HepG2 (cell line): ENCODE measurements at regions not wholly inside any gene's neighbourhood (a gene's known extent, or its start where the extent isn't known, plus 50 kb on each side); places are given as distances from the start of the nearest gene placed in this dataset.

ENCODE experiments used
- ARNT2 ChIP-seq: sonication (generic); formaldehyde crosslinking; IDR thresholded peaks from 2 replicates; pipeline ENCODE4 v1.8.0; 2022; ENCODE audit warnings: mild to moderate bottlenecking, low read depth, missing genetic modification reagents, moderate library complexity
- CTCF ChIP-seq: sonication (generic); formaldehyde crosslinking; IDR thresholded peaks from 2 replicates; pipeline ENCODE4 v1.5.0; 2020; ENCODE audit warnings: mild to moderate bottlenecking, missing genetic modification reagents, moderate library complexity
- POLR2A ChIP-seq, 2 experiments: IDR thresholded peaks; 2 replicates each; pipeline ENCODE4 v1.6.1; 2011; ENCODE audit warnings: low read depth in 2 of 2, low read length in 2 of 2, mild to moderate bottlenecking in 1 of 2, moderate library complexity in 1 of 2; ENCODE audit not compliant: insufficient read depth in 1 of 2
- ZEB1 ChIP-seq: IDR thresholded peaks from 2 replicates; pipeline ENCODE4 v1.6.1; 2012; ENCODE audit warnings: mild to moderate bottlenecking, low read depth, inconsistent platforms; ENCODE audit not compliant: insufficient replicate concordance
- TF ChIP-seq, protein P1 (sequence below): sonication (generic); formaldehyde crosslinking; conservative IDR thresholded peaks from 2 replicates; pipeline ENCODE4 v1.4.0; 2020; ENCODE audit warnings: missing genetic modification reagents
- TF ChIP-seq, protein P2 (sequence below): sonication (generic); formaldehyde crosslinking; IDR thresholded peaks from 2 replicates; pipeline ENCODE4 v1.8.0; 2022; ENCODE audit warnings: mild to moderate bottlenecking, missing genetic modification reagents; ENCODE audit not compliant: insufficient replicate concordance

DNA sequence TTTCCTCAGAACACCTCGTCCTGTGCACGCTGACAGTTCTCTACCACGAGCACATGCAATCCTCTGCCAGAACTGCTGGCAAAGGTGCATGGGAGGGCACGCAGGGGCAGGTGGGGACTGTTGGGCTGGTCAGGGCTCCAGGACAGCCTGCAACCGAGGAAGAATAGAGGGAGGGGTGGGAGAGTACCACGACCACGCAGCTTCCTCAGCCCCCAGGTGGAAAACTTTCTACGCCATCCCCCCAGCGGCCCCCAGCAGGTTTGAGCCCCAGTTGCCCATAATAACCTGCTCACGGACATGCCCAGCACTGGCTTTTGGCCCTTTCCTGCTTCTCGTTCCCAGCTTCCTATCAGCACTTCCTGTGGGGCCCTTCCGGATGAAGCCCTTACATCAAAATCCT is 199.3 kb downstream of the C16orf95 start:
- no peak for TF ChIP-seq ARNT2 (CRISPR knock-in tag)
- TF ChIP-seq ZEB1: no peak
- TF ChIP-seq, protein P1, sequence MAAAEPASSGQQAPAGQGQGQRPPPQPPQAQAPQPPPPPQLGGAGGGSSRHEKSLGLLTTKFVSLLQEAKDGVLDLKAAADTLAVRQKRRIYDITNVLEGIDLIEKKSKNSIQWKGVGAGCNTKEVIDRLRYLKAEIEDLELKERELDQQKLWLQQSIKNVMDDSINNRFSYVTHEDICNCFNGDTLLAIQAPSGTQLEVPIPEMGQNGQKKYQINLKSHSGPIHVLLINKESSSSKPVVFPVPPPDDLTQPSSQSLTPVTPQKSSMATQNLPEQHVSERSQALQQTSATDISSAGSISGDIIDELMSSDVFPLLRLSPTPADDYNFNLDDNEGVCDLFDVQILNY (CRISPR knock-in tag): no peak
- TF ChIP-seq POLR2A (IDR thresholded peaks at IDR 0.05; ENCODE audit: insufficient read depth in 1 of 2, low read depth in 2 of 2, low read length in 2 of 2): no peak
- TF ChIP-seq CTCF (CRISPR knock-in tag): no peak
- TF ChIP-seq, protein P2, sequence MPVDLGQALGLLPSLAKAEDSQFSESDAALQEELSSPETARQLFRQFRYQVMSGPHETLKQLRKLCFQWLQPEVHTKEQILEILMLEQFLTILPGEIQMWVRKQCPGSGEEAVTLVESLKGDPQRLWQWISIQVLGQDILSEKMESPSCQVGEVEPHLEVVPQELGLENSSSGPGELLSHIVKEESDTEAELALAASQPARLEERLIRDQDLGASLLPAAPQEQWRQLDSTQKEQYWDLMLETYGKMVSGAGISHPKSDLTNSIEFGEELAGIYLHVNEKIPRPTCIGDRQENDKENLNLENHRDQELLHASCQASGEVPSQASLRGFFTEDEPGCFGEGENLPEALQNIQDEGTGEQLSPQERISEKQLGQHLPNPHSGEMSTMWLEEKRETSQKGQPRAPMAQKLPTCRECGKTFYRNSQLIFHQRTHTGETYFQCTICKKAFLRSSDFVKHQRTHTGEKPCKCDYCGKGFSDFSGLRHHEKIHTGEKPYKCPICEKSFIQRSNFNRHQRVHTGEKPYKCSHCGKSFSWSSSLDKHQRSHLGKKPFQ (CRISPR knock-in tag): no peak
